ENCODE measurements at regions not wholly inside any gene's neighbourhood (a gene's known extent, or its start where the extent isn't known, plus 50 kb on each side); places are given as distances from the start of the nearest gene placed in this dataset.

DNA sequence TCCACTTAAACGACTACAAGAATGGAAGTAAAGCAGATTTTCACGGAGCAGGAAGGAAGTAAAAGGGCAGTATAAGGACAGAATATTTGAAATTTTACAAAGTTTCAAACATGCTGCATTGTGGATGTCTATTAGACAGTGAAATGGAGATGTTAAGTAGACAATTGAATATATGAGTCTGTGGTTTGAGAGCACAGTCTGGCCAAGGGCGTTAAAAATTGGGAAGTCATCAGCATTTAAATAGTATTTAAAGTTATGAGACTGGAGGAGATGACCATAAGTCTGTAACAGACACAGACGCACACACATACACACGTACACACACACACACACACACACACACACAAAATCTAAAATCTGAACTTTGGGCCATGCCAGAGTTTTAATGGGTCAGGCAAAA is 935.9 kb downstream of the EPHA3 start:
- Histone ChIP-seq H3K9me3 (no peaks in the 10 kb centered on the region), H3K4me3 (no peak overlapping the region), H3K36me3 (no peaks in the 10 kb centered on the region), H3K4me1 (no peaks in the 10 kb centered on the region), H3K27ac (no peak overlapping the region), H3K27me3 (no peaks in the 10 kb centered on the region)
- DNase-seq (no peak), ATAC-seq (no peak)
- WGBS, 4 donors, result 73 to 82% (median 81%) methylated on average over 5 of the region's 5 CpGs
- TF ChIP-seq, protein P1, sequence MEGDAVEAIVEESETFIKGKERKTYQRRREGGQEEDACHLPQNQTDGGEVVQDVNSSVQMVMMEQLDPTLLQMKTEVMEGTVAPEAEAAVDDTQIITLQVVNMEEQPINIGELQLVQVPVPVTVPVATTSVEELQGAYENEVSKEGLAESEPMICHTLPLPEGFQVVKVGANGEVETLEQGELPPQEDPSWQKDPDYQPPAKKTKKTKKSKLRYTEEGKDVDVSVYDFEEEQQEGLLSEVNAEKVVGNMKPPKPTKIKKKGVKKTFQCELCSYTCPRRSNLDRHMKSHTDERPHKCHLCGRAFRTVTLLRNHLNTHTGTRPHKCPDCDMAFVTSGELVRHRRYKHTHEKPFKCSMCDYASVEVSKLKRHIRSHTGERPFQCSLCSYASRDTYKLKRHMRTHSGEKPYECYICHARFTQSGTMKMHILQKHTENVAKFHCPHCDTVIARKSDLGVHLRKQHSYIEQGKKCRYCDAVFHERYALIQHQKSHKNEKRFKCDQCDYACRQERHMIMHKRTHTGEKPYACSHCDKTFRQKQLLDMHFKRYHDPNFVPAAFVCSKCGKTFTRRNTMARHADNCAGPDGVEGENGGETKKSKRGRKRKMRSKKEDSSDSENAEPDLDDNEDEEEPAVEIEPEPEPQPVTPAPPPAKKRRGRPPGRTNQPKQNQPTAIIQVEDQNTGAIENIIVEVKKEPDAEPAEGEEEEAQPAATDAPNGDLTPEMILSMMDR (IDR thresholded peaks at IDR 0.05), result no peak
- no peak for TF ChIP-seq POLR2A (IDR thresholded peaks at IDR 0.05)
- intact Hi-C loops (cut with DNase I), result no loop called here

DNA sequence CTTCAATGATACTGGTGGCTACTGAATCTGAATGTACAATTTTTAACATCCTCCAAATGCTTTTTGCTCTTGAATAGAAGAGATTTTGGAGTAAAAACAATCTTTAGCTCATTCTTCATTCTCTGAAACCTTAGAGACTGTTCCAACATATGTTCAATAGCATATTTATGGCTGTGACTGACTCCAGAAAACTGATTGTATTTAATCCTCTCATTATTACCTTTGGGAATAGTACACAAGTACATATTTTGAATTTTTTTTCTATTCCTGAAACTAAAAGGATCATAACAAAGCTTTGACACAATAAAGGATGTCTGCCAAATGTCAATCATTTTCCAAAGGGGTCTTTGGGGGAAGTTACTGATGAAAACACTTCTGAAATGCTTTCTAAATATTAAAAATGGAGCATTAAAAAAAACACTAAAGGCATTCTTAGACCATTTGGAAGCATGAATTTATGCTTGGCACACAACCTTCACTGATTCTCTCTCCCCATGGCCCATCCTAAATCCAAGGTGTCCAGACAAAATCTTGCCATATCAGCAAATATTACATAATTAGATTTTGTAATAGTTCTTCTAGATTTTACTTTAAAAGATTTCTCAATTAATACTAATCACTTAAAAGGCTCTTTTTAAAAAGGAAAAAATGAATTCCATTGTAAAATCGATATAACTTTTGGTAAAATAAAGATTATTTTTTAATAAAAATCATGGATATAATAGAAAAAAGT is 936.8 kb downstream of the EPHA3 start:
- no peaks in the 10 kb centered on the region for H3K9me3 ChIP-seq
- no peak for DNase-seq
- WGBS, 4 donors, result 77 to 80% (median 78%) methylated on average over 1 of the region's 1 CpG
- no peak overlapping the region for H3K4me3 ChIP-seq
- intact Hi-C loops (cut with DNase I), result no loop called here
- no peaks in the 10 kb centered on the region for H3K36me3 ChIP-seq
- no peaks in the 10 kb centered on the region for H3K27me3 ChIP-seq
- TF ChIP-seq, protein P1 (IDR thresholded peaks at IDR 0.05), result no peak
- TF ChIP-seq POLR2A (IDR thresholded peaks at IDR 0.05), result no peak
- H3K4me1 ChIP-seq, result no peaks in the 10 kb centered on the region
- no peak overlapping the region for H3K27ac ChIP-seq
- no peak for ATAC-seq

- WGBS, 4 donors, result 81 to 89% (median 83%) methylated on average over 3 of the region's 3 CpGs
- ATAC-seq (peak in 1 of 4 donors; percentile 85), DNase-seq (peak in 2 of 5 donors; percentile 20 to 27)
- intact Hi-C loops (cut with DNase I), result no loop called here
- TF ChIP-seq POLR2A (IDR thresholded peaks at IDR 0.05), result no peak
- TF ChIP-seq, protein P1 (IDR thresholded peaks at IDR 0.05), result no peak
- Histone ChIP-seq H3K27ac (no peak overlapping the region), H3K36me3 (no peaks in the 10 kb centered on the region), H3K4me1 (peaks cover 0 to 11% (median 0%) of the 10 kb centered on the region in 12 donors), H3K4me3 (no peak overlapping the region), H3K9me3 (no peaks in the 10 kb centered on the region), H3K27me3 (no peaks in the 10 kb centered on the region)
Observed at GRCh38 chr3:90052425-90052950, 945.1 kb downstream of the EPHA3 start.

GRCh38 chr3:90054311-90054710 is 946.9 kb downstream of the EPHA3 start:
- H3K4me1 ChIP-seq, result peaks cover 0 to 11% (median 0%) of the 10 kb centered on the region in 12 donors
- no peak for ATAC-seq
- peaks cover 0 to under 1% (median 0%) of the 10 kb centered on the region in 12 donors for H3K9me3 ChIP-seq
- H3K4me3 ChIP-seq, result no peak overlapping the region
- TF ChIP-seq, protein P1 (IDR thresholded peaks at IDR 0.05), result no peak
- no peak for TF ChIP-seq POLR2A (IDR thresholded peaks at IDR 0.05)
- H3K27me3 ChIP-seq, result no peaks in the 10 kb centered on the region
- intact Hi-C loops (cut with DNase I), result no loop called here
- 43 to 55% (median 52%) methylated on average over 1 of the region's 1 CpG for WGBS, 4 donors
- peak overlapping the region in 1 of 12 donors; percentile 27 for H3K27ac ChIP-seq
- DNase-seq, result no peak
- no peaks in the 10 kb centered on the region for H3K36me3 ChIP-seq
